ENCODE measurements at regions not wholly inside any gene's neighbourhood (a gene's known extent, or its start where the extent isn't known, plus 50 kb on each side); places are given as distances from the start of the nearest gene placed in this dataset.

GRCh38 chr6:170040115-170040500, 250.8 kb downstream of the DLL1 start:
- H3K9ac ChIP-seq (ENCODE audit: low read depth, low read length) = no peak overlapping the region
- TF ChIP-seq EZH2 (IDR thresholded peaks at IDR 0.05; ENCODE audit: borderline replicate concordance, low read depth, low read length, severe bottlenecking) = no peak
- TF ChIP-seq CTCF (IDR thresholded peaks at IDR 0.05; ENCODE audit: borderline replicate concordance, extremely low read depth, low read length, poor library complexity, severe bottlenecking) = no peak
- no peak overlapping the region for H3K4me2 ChIP-seq (ENCODE audit: insufficient read depth, low read length)
- H3K27me3 ChIP-seq (ENCODE audit: insufficient read depth, low read length, poor library complexity) = no peaks in the 10 kb centered on the region
- H3K4me3 ChIP-seq (ENCODE audit: low read depth in 1 of 2, low read length in 2 of 2) = no peak overlapping the region
- H3K9me3 ChIP-seq (ENCODE audit: insufficient read depth, low read length, severe bottlenecking) = no peaks in the 10 kb centered on the region
- DNase-seq = no peak
- no peak overlapping the region for H3K27ac ChIP-seq (ENCODE audit: low read length)
- H3K36me3 ChIP-seq (ENCODE audit: insufficient read depth, low read length) = no peaks in the 10 kb centered on the region
- no peaks in the 10 kb centered on the region for H4K20me1 ChIP-seq (ENCODE audit: insufficient read depth, low read length)
- ATAC-seq (ENCODE audit: insufficient read depth, low read depth) = no peak
- no peaks in the 10 kb centered on the region for H3K4me1 ChIP-seq (ENCODE audit: insufficient read depth, low read length)
- no peak overlapping the region for H2AFZ ChIP-seq (ENCODE audit: low read depth, low read length)
- no peaks in the 10 kb centered on the region for H3K79me2 ChIP-seq (ENCODE audit: insufficient read depth, low read length)

GRCh38 chr6:170039156-170040114, 251.4 kb downstream of the DLL1 start:
- Histone ChIP-seq H3K79me2 (ENCODE audit: insufficient read depth, low read length) (no peaks in the 10 kb centered on the region), H3K27me3 (ENCODE audit: insufficient read depth, low read length, poor library complexity) (no peaks in the 10 kb centered on the region)
- no peak for ATAC-seq (ENCODE audit: insufficient read depth, low read depth)

GRCh38 chr6:170038708-170039107, 252.2 kb downstream of the DLL1 start:
- peaks cover 5% of the 10 kb centered on the region for H3K9me3 ChIP-seq (ENCODE audit: insufficient read depth, low read length, severe bottlenecking)
- no peaks in the 10 kb centered on the region for H3K4me1 ChIP-seq (ENCODE audit: insufficient read depth, low read length)
- H3K36me3 ChIP-seq (ENCODE audit: insufficient read depth, low read length) = no peaks in the 10 kb centered on the region
- no peaks in the 10 kb centered on the region for H3K79me2 ChIP-seq (ENCODE audit: insufficient read depth, low read length)
- TF ChIP-seq CTCF (IDR thresholded peaks at IDR 0.05; ENCODE audit: borderline replicate concordance, extremely low read depth, low read length, poor library complexity, severe bottlenecking) = no peak
- TF ChIP-seq EZH2 (IDR thresholded peaks at IDR 0.05; ENCODE audit: borderline replicate concordance, low read depth, low read length, severe bottlenecking) = no peak
- no peak for DNase-seq
- ATAC-seq (ENCODE audit: insufficient read depth, low read depth) = no peak
- H3K4me2 ChIP-seq (ENCODE audit: insufficient read depth, low read length) = no peak overlapping the region
- H4K20me1 ChIP-seq (ENCODE audit: insufficient read depth, low read length) = no peaks in the 10 kb centered on the region
- no peak overlapping the region for H3K4me3 ChIP-seq (ENCODE audit: low read depth in 1 of 2, low read length in 2 of 2)
- H3K27me3 ChIP-seq (ENCODE audit: insufficient read depth, low read length, poor library complexity) = no peaks in the 10 kb centered on the region
- H3K9ac ChIP-seq (ENCODE audit: low read depth, low read length) = no peak overlapping the region
- no peak overlapping the region for H2AFZ ChIP-seq (ENCODE audit: low read depth, low read length)
- H3K27ac ChIP-seq (ENCODE audit: low read length) = no peak overlapping the region

More at GRCh38 chr6:170039156-170040114, 251.4 kb downstream of the DLL1 start:
- H3K27ac ChIP-seq (ENCODE audit: low read length) = no peak overlapping the region
- H3K36me3 ChIP-seq (ENCODE audit: insufficient read depth, low read length) = no peaks in the 10 kb centered on the region
- H2AFZ ChIP-seq (ENCODE audit: low read depth, low read length) = no peak overlapping the region
- no peak for DNase-seq
- H3K4me2 ChIP-seq (ENCODE audit: insufficient read depth, low read length) = no peak overlapping the region
- no peak overlapping the region for H3K4me3 ChIP-seq (ENCODE audit: low read depth in 1 of 2, low read length in 2 of 2)
- no peak for TF ChIP-seq EZH2 (IDR thresholded peaks at IDR 0.05; ENCODE audit: borderline replicate concordance, low read depth, low read length, severe bottlenecking)
- TF ChIP-seq CTCF (IDR thresholded peaks at IDR 0.05; ENCODE audit: borderline replicate concordance, extremely low read depth, low read length, poor library complexity, severe bottlenecking) = no peak
- no peaks in the 10 kb centered on the region for H3K4me1 ChIP-seq (ENCODE audit: insufficient read depth, low read length)
- H3K9me3 ChIP-seq (ENCODE audit: insufficient read depth, low read length, severe bottlenecking) = no peaks in the 10 kb centered on the region
- no peaks in the 10 kb centered on the region for H4K20me1 ChIP-seq (ENCODE audit: insufficient read depth, low read length)
- no peak overlapping the region for H3K9ac ChIP-seq (ENCODE audit: low read depth, low read length)

All from DND-41 (cell line).